Uterus (tissue), 2 donors: ENCODE measurements at regions not wholly inside any gene's neighbourhood (a gene's known extent, or its start where the extent isn't known, plus 50 kb on each side); places are given as distances from the start of the nearest gene placed in this dataset.

ENCODE experiments used
- CTCF ChIP-seq, 4 experiments: fragments of 200-600 bp in 2 of 4; fragments of 450-650 bp in 2 of 4; sonication (generic) in 2 of 4; IDR thresholded peaks; one replicate each; pipeline ENCODE4 v1.5.1; 2016 to 2019; ENCODE audit warnings: antibody characterized with exemption in 4 of 4, mild to moderate bottlenecking in 2 of 4, moderate library complexity in 1 of 4
- POLR2A ChIP-seq, 2 donors: fragments of 450-650 bp; IDR thresholded peaks; one replicate each; pipeline ENCODE4 v1.6.1; 2016; ENCODE audit warnings: antibody characterized with exemption in 2 of 2, mild to moderate bottlenecking in 1 of 2, moderate library complexity in 1 of 2

- no peak for TF ChIP-seq CTCF (IDR thresholded peaks at IDR 0.05)
- TF ChIP-seq POLR2A (IDR thresholded peaks at IDR 0.05): no peak
Measured at GRCh38 chr9:7490317-7491108, 309.1 kb downstream of the DMAC1 start.
